IMR-90 (cell line): ENCODE measurements at regions not wholly inside any gene's neighbourhood (a gene's known extent, or its start where the extent isn't known, plus 50 kb on each side); places are given as distances from the start of the nearest gene placed in this dataset.

ENCODE experiments used
- ATAC-seq: fragments of 200-7000 bp; cut with Tn5 transposase; 2 replicates; pipeline ENCODE4 v1.9.1; 2020; ENCODE audit warnings: low read depth, mild to moderate bottlenecking, moderate library complexity
- BruUV-seq: library from RNA; stranded (reverse); fragments of 400-500 nt; replicated peaks from 2 replicates; lab custom pipeline; 2021; lab: Mats Ljungman, UMichigan
- CTCF ChIA-PET: fragments of 300-600 bp; formaldehyde crosslinking; extraction: SDS; loops from one replicate; lab custom pipeline; 2021; ENCODE audit warnings: antibody characterized with exemption; lab: Yijun Ruan, JAX
- POLR2A ChIA-PET: fragments of 300-600 bp; sonication (Branson Sonifier 250); formaldehyde crosslinking; loops from one replicate; lab custom pipeline; 2022; ENCODE audit warnings: antibody characterized with exemption; ENCODE audit not compliant: unreplicated experiment; lab: Charles Lee
- DNase-seq: peaks from one replicate; pipeline ENCODE4 v3.0.0; 2013
- H2AFZ ChIP-seq: replicated peaks from 2 replicates; pipeline ENCODE3; 2013; ENCODE audit warnings: low read length, mild to moderate bottlenecking; ENCODE audit not compliant: poor library complexity
- H2AK5ac ChIP-seq: 2 replicates; pipeline ENCODE4 v1.6.1; 2013; ENCODE audit warnings: low read depth, low read length, inconsistent platforms
- H2AK9ac ChIP-seq: replicated peaks from 2 replicates; pipeline ENCODE3; 2013; ENCODE audit warnings: mild to moderate bottlenecking, low read depth, low read length, moderate library complexity; ENCODE audit not compliant: poor library complexity
- H2BK120ac ChIP-seq: 2 replicates; pipeline ENCODE4 v1.6.1; 2013; ENCODE audit warnings: low read depth, low read length, inconsistent platforms
- H2BK15ac ChIP-seq: 3 replicates; pipeline ENCODE4 v1.6.1; 2013; ENCODE audit warnings: low read depth, low read length, inconsistent platforms
- H2BK20ac ChIP-seq: 2 replicates; pipeline ENCODE4 v1.6.1; 2013; ENCODE audit warnings: low read depth, mild to moderate bottlenecking, inconsistent platforms, low read length, moderate library complexity
- H2BK5ac ChIP-seq: 2 replicates; pipeline ENCODE4 v1.6.1; 2013; ENCODE audit warnings: mild to moderate bottlenecking, low read depth, low read length, inconsistent platforms; ENCODE audit not compliant: poor library complexity, severe bottlenecking
- H3K14ac ChIP-seq: replicated peaks from 2 replicates; pipeline ENCODE4 v1.6.1; 2013; ENCODE audit warnings: low read depth, low read length, inconsistent platforms
- H3K18ac ChIP-seq: 2 replicates; pipeline ENCODE4 v1.6.1; 2013; ENCODE audit warnings: low read depth, low read length, control low read depth
- H3K23ac ChIP-seq: 2 replicates; pipeline ENCODE4 v1.6.1; 2013; ENCODE audit warnings: low read depth, low read length, inconsistent platforms
- H3K27ac ChIP-seq: 2 replicates; pipeline ENCODE4 v1.5.1; 2013; ENCODE audit warnings: mild to moderate bottlenecking, control low read depth, low read length; ENCODE audit not compliant: insufficient read depth
- H3K27me3 ChIP-seq: 2 replicates; pipeline ENCODE4 v1.6.1; 2013; ENCODE audit warnings: low read length; ENCODE audit not compliant: control insufficient read depth, insufficient read depth
- H3K36me3 ChIP-seq: 2 replicates; pipeline ENCODE4 v1.6.1; 2013; ENCODE audit warnings: low read length, mixed read lengths; ENCODE audit not compliant: control insufficient read depth, insufficient read depth
- H3K4ac ChIP-seq: 2 replicates; pipeline ENCODE4 v1.6.1; 2013; ENCODE audit warnings: low read depth, low read length, inconsistent platforms
- H3K4me1 ChIP-seq: 2 replicates; pipeline ENCODE4 v1.6.1; 2013; ENCODE audit warnings: low read length, mixed read lengths; ENCODE audit not compliant: control insufficient read depth, insufficient read depth
- H3K4me2 ChIP-seq: 2 replicates; pipeline ENCODE4 v1.6.1; 2013; ENCODE audit warnings: low read depth, mild to moderate bottlenecking, control low read depth, low read length, moderate library complexity
- H3K4me3 ChIP-seq: 2 replicates; pipeline ENCODE4 v1.5.1; 2013; ENCODE audit warnings: low read depth, mild to moderate bottlenecking, control low read depth, low read length, moderate library complexity; ENCODE audit not compliant: insufficient read depth
- H3K56ac ChIP-seq: 2 replicates; pipeline ENCODE4 v1.6.1; 2013; ENCODE audit warnings: low read length, inconsistent platforms; ENCODE audit not compliant: insufficient read depth; ENCODE audit errors: extremely low read depth
- H3K79me1 ChIP-seq, 2 experiments: 2 replicates each; pipeline ENCODE4 v1.6.1; 2013; ENCODE audit warnings: low read length in 2 of 2, inconsistent platforms in 1 of 2, low read depth in 1 of 2
- H3K9ac ChIP-seq: 2 replicates; pipeline ENCODE4 v1.6.1; 2013; ENCODE audit warnings: low read depth, low read length, control low read depth
- H3K9me1 ChIP-seq: 2 replicates; pipeline ENCODE4 v1.6.1; 2013; ENCODE audit warnings: low read length, inconsistent platforms; ENCODE audit not compliant: insufficient read depth
- H3K9me3 ChIP-seq: 2 replicates; pipeline ENCODE4 v1.6.1; 2013; ENCODE audit warnings: low read length; ENCODE audit not compliant: control insufficient read depth, insufficient read depth
- H4K20me1 ChIP-seq: 2 replicates; pipeline ENCODE4 v1.6.1; 2013; ENCODE audit warnings: low read length, inconsistent platforms; ENCODE audit not compliant: insufficient read depth
- H4K5ac ChIP-seq: 2 replicates; pipeline ENCODE4 v1.6.1; 2013; ENCODE audit warnings: mild to moderate bottlenecking, low read depth, low read length, control low read depth
- H4K8ac ChIP-seq, 2 experiments: 2 replicates each; pipeline ENCODE4 v1.6.1; 2013; ENCODE audit warnings: low read depth in 2 of 2, low read length in 2 of 2, control low read depth in 1 of 2, inconsistent platforms in 1 of 2
- H4K91ac ChIP-seq: 2 replicates; pipeline ENCODE4 v1.6.1; 2013; ENCODE audit warnings: low read depth, low read length, inconsistent platforms; ENCODE audit not compliant: insufficient read depth
- CEBPB ChIP-seq: IDR thresholded peaks from 2 replicates; pipeline ENCODE4 v1.6.1; 2012; ENCODE audit warnings: low read depth, low read length, improper control_type of control experiment
- CHD1 ChIP-seq: IDR thresholded peaks from 2 replicates; pipeline ENCODE4 v1.6.1; 2012; ENCODE audit warnings: low read depth, low read length, improper control_type of control experiment
- ELK1 ChIP-seq: fragments of 150-350 bp; IDR thresholded peaks from 2 replicates; pipeline ENCODE4 v1.6.1; 2016; ENCODE audit warnings: low read depth, mild to moderate bottlenecking, low read length, moderate library complexity, borderline replicate concordance
- FOS ChIP-seq: fragments of 150-350 bp; IDR thresholded peaks from 2 replicates; pipeline ENCODE4 v1.6.1; 2016; ENCODE audit warnings: low read depth, low read length
- MAFK ChIP-seq: IDR thresholded peaks from 2 replicates; pipeline ENCODE4 v1.6.1; 2012; ENCODE audit warnings: low read depth, low read length, improper control_type of control experiment
- MAZ ChIP-seq: IDR thresholded peaks from 2 replicates; pipeline ENCODE4 v1.6.1; 2012; ENCODE audit warnings: low read depth, mild to moderate bottlenecking, low read length, improper control_type of control experiment, moderate library complexity, borderline replicate concordance
- MXI1 ChIP-seq: IDR thresholded peaks from 2 replicates; pipeline ENCODE4 v1.6.1; 2012; ENCODE audit warnings: low read depth, mild to moderate bottlenecking, low read length, moderate library complexity, borderline replicate concordance
- POLR2A ChIP-seq: IDR thresholded peaks from 2 replicates; pipeline ENCODE4 v1.6.1; 2012; ENCODE audit warnings: mild to moderate bottlenecking, low read depth, low read length
- SMC3 ChIP-seq: fragments of 150-350 bp; IDR thresholded peaks from 2 replicates; pipeline ENCODE4 v1.6.1; 2016; ENCODE audit warnings: low read depth, mild to moderate bottlenecking, antibody characterized with exemption, low read length, moderate library complexity
- USF2 ChIP-seq: fragments of 150-350 bp; IDR thresholded peaks from 2 replicates; pipeline ENCODE4 v1.6.1; 2017; ENCODE audit warnings: mild to moderate bottlenecking, antibody characterized with exemption, low read length, low read depth
- WGBS, 2 experiments: methylation state at CpG; one replicate each; pipeline versions ENCODE4 v1.1.5 to v1.1.7; 2013; ENCODE audit warnings: missing lambda C conversion rate in 2 of 2; ENCODE audit not compliant: insufficient read length in 1 of 2; ENCODE audit errors: extremely low coverage in 2 of 2; 5-methylcytosine and 5-hydroxymethylcytosine counted together
- dilution Hi-C: fragments of 300-500 bp; cut with HindIII; formaldehyde crosslinking; loops from one replicate; pipeline ENCODE4 v1.14.3; 2018; ENCODE audit warnings: low sequenced_read_pairs; ENCODE audit not compliant: unreplicated experiment
- in situ Hi-C: fragments of 300-500 bp; cut with MboI; formaldehyde crosslinking; loops from 3 replicates; pipeline ENCODE4 v1.14.3; 2019; ENCODE audit warnings: low sequenced_read_pairs, inconsistent platforms, mixed read lengths
- intact Hi-C: fragments of 100-400 bp; cut with micrococcal nuclease; formaldehyde crosslinking; loops from 2 replicates; pipeline ENCODE4 v1.10.0; 2022

DNA sequence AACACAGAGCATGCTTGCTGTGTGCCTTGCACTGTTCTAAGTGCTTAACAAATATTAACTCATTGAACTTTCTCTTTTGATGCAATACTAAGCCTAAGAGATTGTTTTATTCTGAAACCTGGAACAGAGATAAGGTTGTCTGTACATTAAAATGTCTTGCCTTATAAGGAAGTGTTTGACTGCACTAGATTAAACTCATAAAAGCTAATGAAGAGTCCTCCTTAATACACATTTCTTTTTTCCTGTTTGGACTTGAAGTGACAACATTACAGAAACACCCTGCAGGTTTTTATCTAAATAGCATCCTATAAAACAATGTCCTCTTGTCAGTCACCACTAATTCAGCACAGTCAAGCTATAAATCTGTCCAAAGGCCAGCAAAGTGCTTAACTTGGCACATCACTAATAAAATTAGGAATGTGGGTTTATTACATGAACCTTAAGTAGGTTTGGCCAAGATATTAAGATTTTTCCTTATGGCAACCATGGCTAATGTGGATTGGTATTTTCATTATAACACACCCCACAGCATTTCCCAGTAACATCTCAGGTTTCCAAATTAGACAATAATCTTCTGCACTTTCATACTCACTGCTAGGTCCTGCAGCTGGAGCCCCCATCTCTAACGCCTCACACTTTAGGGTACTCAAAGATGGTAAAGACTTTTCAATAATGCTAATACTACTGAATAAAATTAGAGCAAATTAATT lies 389.7 kb downstream of the LMO4 start:
- CTCF ChIA-PET: interaction anchor here (0.9 kb wide), 1 partner anchor 25 kb away, joined by 3 read pairs; no protein-coding TSS in a partner anchor
- Histone ChIP-seq H3K4me2 (no peak overlapping the region), H4K20me1 (no peaks in the 10 kb centered on the region), H4K8ac (no peak overlapping the region), H3K56ac (no peak overlapping the region), H2BK20ac (no peak overlapping the region), H3K14ac (no peak overlapping the region), H3K36me3 (no peaks in the 10 kb centered on the region), H2AFZ (no peak overlapping the region), H3K4ac (no peak overlapping the region), H3K18ac (no peak overlapping the region), H2AK5ac (no peak overlapping the region), H4K91ac (no peak overlapping the region), H3K27ac (no peak overlapping the region), H4K5ac (no peak overlapping the region), H3K9me3 (no peaks in the 10 kb centered on the region), H3K4me3 (no peak overlapping the region), H3K79me1 (no peaks in the 10 kb centered on the region), H2BK5ac (no peak overlapping the region), H3K9ac (no peak overlapping the region), H3K9me1 (no peaks in the 10 kb centered on the region), H3K23ac (no peak overlapping the region), H3K4me1 (no peaks in the 10 kb centered on the region), H2BK15ac (no peak overlapping the region), H2BK120ac (no peak overlapping the region), H3K27me3 (no peaks in the 10 kb centered on the region), H2AK9ac (no peak overlapping the region)
- ATAC-seq (no peak), DNase-seq (no peak)
- dilution Hi-C loops (no loop called here), intact Hi-C loops (no loop called here), in situ Hi-C loops (no loop called here)
- no peak for TF ChIP-seq FOS
- no peak for TF ChIP-seq MAFK
- TF ChIP-seq CEBPB: no peak
- no peak for TF ChIP-seq ELK1
- no peak for TF ChIP-seq MXI1
- no peak for TF ChIP-seq MAZ
- TF ChIP-seq CHD1: no peak
- no peak for TF ChIP-seq USF2
- no peak for TF ChIP-seq SMC3
- TF ChIP-seq POLR2A: no peak
- no TSS peak for BruUV-seq
- POLR2A ChIA-PET: no interaction called here
- WGBS, 2 experiments: no CpG with 5 or more reads among the region's 1 CpG
